Tibial nerve (tissue), 4 donors: ENCODE measurements at regions not wholly inside any gene's neighbourhood (a gene's known extent, or its start where the extent isn't known, plus 50 kb on each side); places are given as distances from the start of the nearest gene placed in this dataset.

Source experiments
- DNase-seq, 2 donors: peaks; one replicate each; pipeline ENCODE4 v3.0.0-alpha.2; 2019; ENCODE audit warnings: low spot score in 2 of 2
- H3K27ac ChIP-seq, 4 donors: fragments of 200-600 bp; sonication (generic) in 3 of 4; one replicate each; pipeline ENCODE4 v1.5.1; 2017 to 2019; ENCODE audit warnings: mild to moderate bottlenecking in 1 of 4
- H3K27me3 ChIP-seq, 2 donors: fragments of 200-600 bp; sonication (generic) in 1 of 2; one replicate each; pipeline versions ENCODE4 v1.5.1 to v1.6.0; 2017 to 2019
- H3K36me3 ChIP-seq, 3 donors: fragments of 200-600 bp; sonication (generic); one replicate each; pipeline ENCODE4 v1.5.1; 2018 to 2019
- H3K4me1 ChIP-seq, 4 donors: fragments of 200-600 bp; sonication (generic) in 3 of 4; one replicate each; pipeline ENCODE4 v1.5.1; 2017 to 2019
- H3K4me3 ChIP-seq, 4 donors: fragments of 200-600 bp; sonication (generic) in 3 of 4; one replicate each; pipeline ENCODE4 v1.5.1; 2017 to 2019; ENCODE audit warnings: mild to moderate bottlenecking in 1 of 4, moderate library complexity in 1 of 4
- H3K9me3 ChIP-seq, 4 donors: fragments of 200-600 bp; sonication (generic) in 3 of 4; one replicate each; pipeline ENCODE4 v1.5.1; 2017 to 2019
- CTCF ChIP-seq, 5 experiments: fragments of 200-600 bp in 3 of 5; fragments of 450-650 bp in 2 of 5; sonication (generic) in 3 of 5; IDR thresholded peaks; one replicate each; pipeline ENCODE4 v1.5.1; 2016 to 2019; ENCODE audit warnings: antibody characterized with exemption in 5 of 5, mild to moderate bottlenecking in 3 of 5, moderate library complexity in 2 of 5
- EP300 ChIP-seq, 2 donors: sonication (generic); formaldehyde crosslinking; IDR thresholded peaks; one replicate each; pipeline ENCODE4 v1.6.1; 2017; ENCODE audit warnings: antibody characterized with exemption in 2 of 2, mild to moderate bottlenecking in 1 of 2
- POLR2A ChIP-seq, 2 donors: fragments of 450-650 bp; IDR thresholded peaks; one replicate each; pipeline ENCODE4 v1.6.1; 2017; ENCODE audit warnings: antibody characterized with exemption in 2 of 2, mild to moderate bottlenecking in 2 of 2, moderate library complexity in 2 of 2
- WGBS, 2 donors: methylation state at CpG; one replicate each; pipeline ENCODE4 v1.1.5; 2018; 5-methylcytosine and 5-hydroxymethylcytosine counted together

GRCh38 chr11:110373051-110373702 lies 56.6 kb upstream of the FDX1 start:
- Histone ChIP-seq H3K9me3 (no peaks in the 10 kb centered on the region), H3K36me3 (no peaks in the 10 kb centered on the region), H3K27me3 (no peaks in the 10 kb centered on the region), H3K4me1 (peaks cover 0 to 14% (median 4%) of the 10 kb centered on the region in 4 donors), H3K4me3 (no peak overlapping the region), H3K27ac (peak overlapping the region in 2 of 4 donors; percentile 33 to 57)
- 38 to 41% methylated on average over 5 of the region's 5 CpGs for WGBS, 2 donors
- no peak for DNase-seq
- no peak for TF ChIP-seq CTCF (IDR thresholded peaks at IDR 0.05)
- no peak for TF ChIP-seq POLR2A (IDR thresholded peaks at IDR 0.05)
- TF ChIP-seq EP300 (IDR thresholded peaks at IDR 0.05): no peak

- Histone ChIP-seq H3K27me3 (no peaks in the 10 kb centered on the region), H3K9me3 (no peaks in the 10 kb centered on the region)
- no peak for TF ChIP-seq POLR2A (IDR thresholded peaks at IDR 0.05)
- no peak for TF ChIP-seq EP300 (IDR thresholded peaks at IDR 0.05)
- no peak for TF ChIP-seq CTCF (IDR thresholded peaks at IDR 0.05)
Measured at GRCh38 chr11:110374921-110375320, 54.8 kb upstream of the FDX1 start.

GRCh38 chr11:110375351-110375750 lies 54.4 kb upstream of the FDX1 start:
- H3K27me3 ChIP-seq: no peaks in the 10 kb centered on the region
- H3K36me3 ChIP-seq: no peaks in the 10 kb centered on the region
- H3K27ac ChIP-seq: no peak overlapping the region
- H3K9me3 ChIP-seq: no peaks in the 10 kb centered on the region
- H3K4me3 ChIP-seq: no peak overlapping the region
- TF ChIP-seq CTCF (IDR thresholded peaks at IDR 0.05) (no peak), POLR2A (IDR thresholded peaks at IDR 0.05) (no peak), EP300 (IDR thresholded peaks at IDR 0.05) (no peak)
- peaks cover 0 to 14% (median 4%) of the 10 kb centered on the region in 4 donors for H3K4me1 ChIP-seq
- DNase-seq: no peak

More at GRCh38 chr11:110374921-110375320, 54.8 kb upstream of the FDX1 start:
- H3K4me3 ChIP-seq: no peak overlapping the region
- no peak for DNase-seq
- no peaks in the 10 kb centered on the region for H3K36me3 ChIP-seq
- H3K27ac ChIP-seq: no peak overlapping the region
- H3K4me1 ChIP-seq: peaks cover 0 to 14% (median 4%) of the 10 kb centered on the region in 4 donors

- Histone ChIP-seq H3K9me3 (no peaks in the 10 kb centered on the region), H3K27ac (no peak overlapping the region), H3K4me1 (peaks cover 0 to 14% (median 4%) of the 10 kb centered on the region in 4 donors), H3K36me3 (no peaks in the 10 kb centered on the region), H3K27me3 (no peaks in the 10 kb centered on the region), H3K4me3 (no peak overlapping the region)
- WGBS, 2 donors: 58 to 96% methylated on average over 1 of the region's 1 CpG
- TF ChIP-seq EP300 (IDR thresholded peaks at IDR 0.05): no peak
- no peak for TF ChIP-seq CTCF (IDR thresholded peaks at IDR 0.05)
- no peak for TF ChIP-seq POLR2A (IDR thresholded peaks at IDR 0.05)
- no peak for DNase-seq
Measured at GRCh38 chr11:110376021-110376420, 53.7 kb upstream of the FDX1 start.

GRCh38 chr11:110376711-110377324 lies 52.9 kb upstream of the FDX1 start:
- no peak for TF ChIP-seq POLR2A (IDR thresholded peaks at IDR 0.05)
- peak in 1 of 2 donors; percentile 7 for TF ChIP-seq EP300 (IDR thresholded peaks at IDR 0.05)
- peak; percentile 77 to 81 (median 78) for TF ChIP-seq CTCF (IDR thresholded peaks at IDR 0.05)
- H3K4me3 ChIP-seq: no peak overlapping the region
- no peaks in the 10 kb centered on the region for H3K9me3 ChIP-seq
- DNase-seq: peak; percentile 18 to 76
- no peaks in the 10 kb centered on the region for H3K27me3 ChIP-seq
- WGBS, 2 donors: 26 to 33% methylated on average over 6 of the region's 6 CpGs
- peak overlapping the region in 2 of 4 donors; percentile 26 to 50 for H3K27ac ChIP-seq
- H3K36me3 ChIP-seq: no peaks in the 10 kb centered on the region
- H3K4me1 ChIP-seq: peaks cover 0 to 14% (median 4%) of the 10 kb centered on the region in 4 donors
